GM12872 (cell line): ENCODE measurements at regions not wholly inside any gene's neighbourhood (a gene's known extent, or its start where the extent isn't known, plus 50 kb on each side); places are given as distances from the start of the nearest gene placed in this dataset.

Source experiments
- CTCF ChIP-seq: IDR thresholded peaks from 3 replicates; pipeline ENCODE4 v1.5.1; 2011; ENCODE audit warnings: low read depth, mild to moderate bottlenecking, low read length, moderate library complexity; ENCODE audit not compliant: insufficient read depth

DNA sequence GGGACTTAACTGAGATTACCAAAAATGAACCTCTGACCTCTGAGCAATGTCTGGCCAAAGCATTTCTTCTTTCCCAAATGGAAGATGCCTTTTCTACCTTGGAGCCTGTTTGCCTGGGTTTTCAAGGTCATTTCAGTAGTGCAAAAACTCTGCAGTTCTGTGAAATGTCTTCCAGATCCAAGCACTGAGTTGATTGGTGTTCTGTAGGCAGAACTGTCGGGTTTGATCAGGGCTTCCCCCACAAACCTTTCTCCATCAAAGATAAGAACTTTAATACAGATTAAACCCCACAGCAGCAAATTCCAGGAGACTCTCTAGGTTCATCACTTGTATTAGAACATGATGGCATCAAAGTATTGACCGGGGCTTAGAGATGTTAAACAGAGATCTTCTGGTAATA, 192.7 kb upstream of the TOPAZ1 start:
- TF ChIP-seq CTCF, result no peak

- TF ChIP-seq CTCF, result no peak
These were observed 191.6 kb upstream of the TOPAZ1 start for GRCh38 chr3:44050101-44050500.

DNA sequence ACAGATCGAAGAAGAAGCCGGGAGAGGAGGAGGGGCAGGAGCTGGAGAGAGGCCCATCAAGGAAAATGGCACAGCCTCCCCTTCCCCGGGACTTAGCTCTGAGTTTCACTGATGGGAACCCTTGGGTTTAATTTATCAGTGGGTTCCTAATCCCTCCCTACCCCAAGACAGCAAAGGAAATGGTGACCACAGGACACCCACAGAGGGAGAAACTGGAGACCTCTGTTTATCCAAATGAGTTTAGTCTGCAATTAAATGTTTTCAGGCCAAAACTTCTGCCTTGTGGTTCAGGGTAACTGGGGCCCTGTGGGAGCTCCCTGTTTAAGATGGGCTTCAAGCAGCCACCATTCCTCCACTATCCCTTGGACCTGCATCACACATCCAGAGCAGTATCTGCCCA, 190.8 kb upstream of the TOPAZ1 start:
- TF ChIP-seq CTCF, result no peak

GRCh38 chr3:44055951-44056350, 185.7 kb upstream of the TOPAZ1 start:
- TF ChIP-seq CTCF, result no peak

GRCh38 chr3:44056446-44057240, 185.0 kb upstream of the TOPAZ1 start:
- TF ChIP-seq CTCF, result no peak

GRCh38 chr3:44058022-44058867, 183.4 kb upstream of the TOPAZ1 start:
- no peak for TF ChIP-seq CTCF

DNA sequence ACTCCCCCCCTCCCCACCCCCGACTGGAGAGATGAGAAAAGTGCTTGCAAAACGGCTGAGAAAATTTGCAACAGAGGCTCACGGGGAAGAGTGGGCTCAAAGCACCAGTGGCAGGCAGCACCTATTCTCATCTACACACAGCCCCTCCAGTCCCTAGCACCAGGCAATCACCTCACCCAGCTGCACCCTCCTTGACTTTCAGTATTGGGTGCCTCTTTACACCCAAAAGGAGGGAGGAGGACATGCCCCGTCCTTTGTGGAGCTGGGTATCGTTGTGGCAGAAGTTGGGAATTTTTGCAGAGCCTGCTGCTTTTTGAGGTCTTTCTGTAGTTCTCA, 182.8 kb upstream of the TOPAZ1 start:
- no peak for TF ChIP-seq CTCF
